ENCODE measurements at regions not wholly inside any gene's neighbourhood (a gene's known extent, or its start where the extent isn't known, plus 50 kb on each side); places are given as distances from the start of the nearest gene placed in this dataset.

DNA sequence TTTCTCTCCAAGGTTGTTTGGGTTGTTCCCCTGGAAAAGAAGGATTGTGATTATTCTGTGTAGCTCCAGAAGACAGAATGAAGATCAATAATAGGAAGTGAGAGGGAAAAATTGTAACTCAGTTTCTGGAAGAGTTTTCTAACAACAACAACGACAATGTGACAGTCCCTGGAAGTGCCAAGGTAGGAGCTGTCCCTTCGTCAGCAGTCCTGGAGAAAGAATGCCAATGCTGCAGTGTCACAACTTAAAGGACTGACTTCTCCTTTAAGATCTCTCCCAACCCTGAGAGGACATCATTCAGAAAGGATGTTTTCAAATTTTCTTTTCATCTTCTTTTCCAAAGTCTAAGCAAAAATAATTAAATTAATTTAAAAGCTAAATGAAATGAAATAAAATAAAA lies 136.4 kb upstream of the GAP43 start:
- WGBS, 2 donors = 60 to 73% methylated on average over 2 of the region's 2 CpGs
- H3K4me3 ChIP-seq = no peak overlapping the region
- H3K27me3 ChIP-seq = no peaks in the 10 kb centered on the region
- intact Hi-C loops (cut with DNase I; ENCODE audit: low total_unique reads) = no loop called here
- H3K9me3 ChIP-seq = no peaks in the 10 kb centered on the region
- no peak for DNase-seq
- no peaks in the 10 kb centered on the region for H3K4me1 ChIP-seq
- H3K27ac ChIP-seq = no peak overlapping the region
- TF ChIP-seq POLR2A (IDR thresholded peaks at IDR 0.05) = no peak
- TF ChIP-seq, protein P1, sequence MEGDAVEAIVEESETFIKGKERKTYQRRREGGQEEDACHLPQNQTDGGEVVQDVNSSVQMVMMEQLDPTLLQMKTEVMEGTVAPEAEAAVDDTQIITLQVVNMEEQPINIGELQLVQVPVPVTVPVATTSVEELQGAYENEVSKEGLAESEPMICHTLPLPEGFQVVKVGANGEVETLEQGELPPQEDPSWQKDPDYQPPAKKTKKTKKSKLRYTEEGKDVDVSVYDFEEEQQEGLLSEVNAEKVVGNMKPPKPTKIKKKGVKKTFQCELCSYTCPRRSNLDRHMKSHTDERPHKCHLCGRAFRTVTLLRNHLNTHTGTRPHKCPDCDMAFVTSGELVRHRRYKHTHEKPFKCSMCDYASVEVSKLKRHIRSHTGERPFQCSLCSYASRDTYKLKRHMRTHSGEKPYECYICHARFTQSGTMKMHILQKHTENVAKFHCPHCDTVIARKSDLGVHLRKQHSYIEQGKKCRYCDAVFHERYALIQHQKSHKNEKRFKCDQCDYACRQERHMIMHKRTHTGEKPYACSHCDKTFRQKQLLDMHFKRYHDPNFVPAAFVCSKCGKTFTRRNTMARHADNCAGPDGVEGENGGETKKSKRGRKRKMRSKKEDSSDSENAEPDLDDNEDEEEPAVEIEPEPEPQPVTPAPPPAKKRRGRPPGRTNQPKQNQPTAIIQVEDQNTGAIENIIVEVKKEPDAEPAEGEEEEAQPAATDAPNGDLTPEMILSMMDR (IDR thresholded peaks at IDR 0.05) = no peak
- H3K36me3 ChIP-seq (ENCODE audit: low read depth, missing control alignments) = no peaks in the 10 kb centered on the region

DNA sequence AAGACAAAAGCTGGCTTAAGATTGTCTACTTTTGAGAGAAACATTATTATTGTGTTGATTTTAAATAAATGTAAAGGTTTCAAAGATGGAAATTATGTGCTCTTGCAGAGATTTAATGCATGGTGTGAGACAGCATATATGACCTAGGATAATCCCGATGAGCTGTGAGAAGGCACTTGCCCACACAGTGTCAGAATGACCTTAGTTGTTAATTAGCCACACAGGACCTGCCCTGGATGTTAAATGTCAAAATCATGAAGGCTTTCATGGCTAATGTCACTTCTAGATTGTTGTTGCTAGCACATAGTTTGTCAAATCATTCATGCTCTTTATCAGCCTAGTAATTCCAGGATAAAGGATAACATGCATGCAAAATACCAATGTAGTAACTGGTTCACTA lies 135.3 kb upstream of the GAP43 start:
- no peaks in the 10 kb centered on the region for H3K4me1 ChIP-seq
- no peaks in the 10 kb centered on the region for H3K36me3 ChIP-seq (ENCODE audit: low read depth, missing control alignments)
- 51 to 80% methylated on average over 1 of the region's 1 CpG for WGBS, 2 donors
- no peak for DNase-seq
- H3K9me3 ChIP-seq = no peaks in the 10 kb centered on the region
- no peak overlapping the region for H3K27ac ChIP-seq
- no peaks in the 10 kb centered on the region for H3K27me3 ChIP-seq
- TF ChIP-seq, protein P1 (IDR thresholded peaks at IDR 0.05) = no peak
- no peak for TF ChIP-seq POLR2A (IDR thresholded peaks at IDR 0.05)
- intact Hi-C loops (cut with DNase I; ENCODE audit: low total_unique reads) = no loop called here
- no peak overlapping the region for H3K4me3 ChIP-seq

DNA sequence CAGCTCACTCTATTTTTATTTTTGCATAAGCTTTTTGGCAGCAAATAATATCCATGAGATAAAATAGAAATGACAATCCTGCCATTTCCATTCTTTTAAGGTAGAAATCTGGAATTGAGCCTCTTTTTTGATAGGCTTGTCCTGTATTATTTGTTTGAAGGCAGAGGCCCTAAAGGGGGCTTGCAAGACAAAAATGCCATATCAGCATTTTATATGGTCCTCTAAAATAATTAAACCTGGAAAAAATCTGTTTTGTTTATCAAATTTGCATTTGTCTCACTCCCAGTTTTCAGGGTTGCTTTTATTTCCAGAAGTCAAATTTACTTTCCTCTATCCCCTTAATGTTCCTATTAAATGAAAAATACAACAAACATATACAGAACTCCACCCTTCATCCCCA lies 134.9 kb upstream of the GAP43 start:
- Histone ChIP-seq H3K4me3 (no peak overlapping the region), H3K9me3 (no peaks in the 10 kb centered on the region), H3K36me3 (ENCODE audit: low read depth, missing control alignments) (no peaks in the 10 kb centered on the region), H3K4me1 (no peaks in the 10 kb centered on the region), H3K27me3 (no peaks in the 10 kb centered on the region), H3K27ac (no peak overlapping the region)
- TF ChIP-seq, protein P1 (IDR thresholded peaks at IDR 0.05) = no peak
- no peak for TF ChIP-seq POLR2A (IDR thresholded peaks at IDR 0.05)
- intact Hi-C loops (cut with DNase I; ENCODE audit: low total_unique reads) = no loop called here
- DNase-seq = no peak

DNA sequence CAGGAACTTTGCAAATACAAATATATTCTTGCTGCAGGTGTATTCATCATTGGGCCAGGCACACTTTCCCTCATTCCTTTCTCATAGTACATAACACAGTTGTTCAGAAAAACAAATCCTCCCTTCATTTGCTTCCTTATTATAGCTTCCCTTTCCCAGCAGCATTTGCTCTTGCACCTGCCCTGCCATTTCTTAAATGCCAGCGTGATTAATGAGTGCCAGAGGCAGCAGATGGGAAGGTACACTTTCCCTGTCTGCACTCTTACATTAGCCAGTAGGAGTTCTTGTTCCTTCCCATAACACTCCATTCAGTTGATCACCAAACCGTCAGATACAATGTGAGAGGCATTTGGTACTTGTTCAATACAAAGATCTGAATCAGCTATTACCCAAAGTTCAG lies 128.5 kb upstream of the GAP43 start:
- no peak overlapping the region for H3K27ac ChIP-seq
- no peaks in the 10 kb centered on the region for H3K9me3 ChIP-seq
- intact Hi-C loops (cut with DNase I; ENCODE audit: low total_unique reads) = no loop called here
- TF ChIP-seq POLR2A (IDR thresholded peaks at IDR 0.05) = no peak
- TF ChIP-seq, protein P1 (IDR thresholded peaks at IDR 0.05) = no peak
- H3K36me3 ChIP-seq (ENCODE audit: low read depth, missing control alignments) = no peaks in the 10 kb centered on the region
- no peaks in the 10 kb centered on the region for H3K27me3 ChIP-seq
- no peak for DNase-seq
- peaks cover 8% of the 10 kb centered on the region for H3K4me1 ChIP-seq
- no peak overlapping the region for H3K4me3 ChIP-seq
- WGBS, 2 donors = 80 to 82% methylated on average over 2 of the region's 2 CpGs

DNA sequence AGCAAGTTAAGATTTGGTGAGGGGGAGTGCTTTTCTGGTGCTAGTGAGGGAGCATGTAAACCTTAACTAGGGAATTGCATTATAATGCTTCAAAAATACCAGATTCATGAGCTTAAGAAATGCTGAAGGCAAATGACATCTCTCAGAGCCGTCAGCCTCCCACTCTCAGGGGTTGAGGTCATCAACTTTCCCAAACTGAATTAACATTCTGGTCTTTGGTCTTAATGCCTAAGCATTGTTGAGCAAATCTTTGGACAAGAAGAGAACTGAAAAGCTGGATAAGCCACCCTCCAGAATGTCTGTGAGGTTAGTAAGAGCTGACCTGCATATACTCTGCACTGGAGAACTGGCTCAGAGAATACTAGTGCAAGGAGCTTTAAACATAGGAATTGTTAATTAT lies 124.9 kb upstream of the GAP43 start:
- 36 to 60% methylated on average over 1 of the region's 1 CpG for WGBS, 2 donors
- intact Hi-C loops (cut with DNase I; ENCODE audit: low total_unique reads) = no loop called here
- no peaks in the 10 kb centered on the region for H3K9me3 ChIP-seq
- no peak for DNase-seq
- TF ChIP-seq POLR2A (IDR thresholded peaks at IDR 0.05) = no peak
- TF ChIP-seq, protein P1 (IDR thresholded peaks at IDR 0.05) = no peak
- H3K27me3 ChIP-seq = no peaks in the 10 kb centered on the region
- peaks cover 8% of the 10 kb centered on the region for H3K4me1 ChIP-seq
- H3K27ac ChIP-seq = peak overlapping the region in 1 of 2 donors; percentile 50
- H3K36me3 ChIP-seq (ENCODE audit: low read depth, missing control alignments) = no peaks in the 10 kb centered on the region
- H3K4me3 ChIP-seq = no peak overlapping the region
